ENCODE measurements at regions not wholly inside any gene's neighbourhood (a gene's known extent, or its start where the extent isn't known, plus 50 kb on each side); places are given as distances from the start of the nearest gene placed in this dataset.

DNA sequence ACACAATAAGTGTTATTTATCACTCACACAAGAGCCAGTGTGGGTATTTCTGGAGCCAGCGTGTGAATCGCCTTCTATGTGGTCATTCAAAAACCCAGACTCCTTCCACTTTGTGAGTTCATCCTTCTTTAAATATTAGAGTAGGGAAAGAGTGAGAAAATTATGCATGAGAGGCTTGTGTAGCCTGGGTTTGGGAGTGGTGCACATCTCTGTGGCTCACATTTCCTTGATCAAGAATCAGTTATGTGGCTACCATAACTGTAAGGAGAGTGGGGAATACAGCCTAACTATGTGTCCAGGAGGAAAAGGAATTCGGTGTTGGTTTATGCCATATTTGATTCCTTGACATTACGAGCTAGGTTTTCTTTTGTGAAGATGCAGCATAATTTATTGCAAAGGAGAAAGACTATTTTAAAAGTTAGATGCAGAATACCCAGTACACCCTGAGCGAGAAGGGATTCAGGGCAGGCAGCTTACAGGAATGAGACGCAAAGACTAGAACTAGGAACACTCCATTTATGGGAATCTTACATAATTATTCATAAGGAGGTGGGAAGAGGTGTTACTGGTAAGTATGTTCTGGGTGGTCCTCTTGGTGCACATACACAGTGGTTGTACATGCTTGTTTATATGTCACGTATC, 638.5 kb downstream of the COL12A1 start:
- H3K4me3 ChIP-seq (ENCODE audit: low read depth, low read length): no peak overlapping the region
- TF ChIP-seq, protein P1, sequence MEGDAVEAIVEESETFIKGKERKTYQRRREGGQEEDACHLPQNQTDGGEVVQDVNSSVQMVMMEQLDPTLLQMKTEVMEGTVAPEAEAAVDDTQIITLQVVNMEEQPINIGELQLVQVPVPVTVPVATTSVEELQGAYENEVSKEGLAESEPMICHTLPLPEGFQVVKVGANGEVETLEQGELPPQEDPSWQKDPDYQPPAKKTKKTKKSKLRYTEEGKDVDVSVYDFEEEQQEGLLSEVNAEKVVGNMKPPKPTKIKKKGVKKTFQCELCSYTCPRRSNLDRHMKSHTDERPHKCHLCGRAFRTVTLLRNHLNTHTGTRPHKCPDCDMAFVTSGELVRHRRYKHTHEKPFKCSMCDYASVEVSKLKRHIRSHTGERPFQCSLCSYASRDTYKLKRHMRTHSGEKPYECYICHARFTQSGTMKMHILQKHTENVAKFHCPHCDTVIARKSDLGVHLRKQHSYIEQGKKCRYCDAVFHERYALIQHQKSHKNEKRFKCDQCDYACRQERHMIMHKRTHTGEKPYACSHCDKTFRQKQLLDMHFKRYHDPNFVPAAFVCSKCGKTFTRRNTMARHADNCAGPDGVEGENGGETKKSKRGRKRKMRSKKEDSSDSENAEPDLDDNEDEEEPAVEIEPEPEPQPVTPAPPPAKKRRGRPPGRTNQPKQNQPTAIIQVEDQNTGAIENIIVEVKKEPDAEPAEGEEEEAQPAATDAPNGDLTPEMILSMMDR (IDR thresholded peaks at IDR 0.05; ENCODE audit: low read depth, low read length, missing control alignments): no peak
- DNase-seq (ENCODE audit: low read depth): no peak
- in situ Hi-C loops (cut with HindIII; ENCODE audit: low sequenced_read_pairs): loop anchor here (5.0 kb wide), 1 partner anchor 65 kb away; no protein-coding TSS in a partner anchor

DNA sequence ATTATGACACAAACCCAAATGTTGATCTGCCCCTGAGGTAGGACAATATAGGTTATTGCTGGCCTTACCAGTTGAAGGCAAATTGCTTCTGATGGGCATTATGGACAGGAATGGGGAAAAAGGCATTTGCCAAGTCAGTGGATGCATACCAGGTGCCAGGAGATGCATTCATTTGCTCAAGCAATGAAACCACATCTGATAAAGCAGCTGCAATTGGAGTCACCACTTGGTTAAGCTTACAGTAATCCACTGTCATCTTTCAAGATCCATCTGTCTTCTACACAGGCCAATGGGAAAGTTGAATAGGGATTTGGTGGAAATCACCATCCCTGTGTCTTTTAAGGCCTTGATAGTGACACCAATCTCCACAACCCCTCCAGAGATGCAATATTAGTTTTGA, 648.6 kb downstream of the COL12A1 start:
- no peak for DNase-seq (ENCODE audit: low read depth)
- TF ChIP-seq, protein P1 (IDR thresholded peaks at IDR 0.05; ENCODE audit: low read depth, low read length, missing control alignments): no peak
- in situ Hi-C loops (cut with HindIII; ENCODE audit: low sequenced_read_pairs): no loop called here
- no peak overlapping the region for H3K4me3 ChIP-seq (ENCODE audit: low read depth, low read length)

GRCh38 chr6:74554041-74554440, 651.8 kb downstream of the COL12A1 start:
- H3K4me3 ChIP-seq (ENCODE audit: low read depth, low read length): no peak overlapping the region
- TF ChIP-seq, protein P1 (IDR thresholded peaks at IDR 0.05; ENCODE audit: low read depth, low read length, missing control alignments): no peak
- in situ Hi-C loops (cut with HindIII; ENCODE audit: low sequenced_read_pairs): no loop called here
- no peak for DNase-seq (ENCODE audit: low read depth)

DNA sequence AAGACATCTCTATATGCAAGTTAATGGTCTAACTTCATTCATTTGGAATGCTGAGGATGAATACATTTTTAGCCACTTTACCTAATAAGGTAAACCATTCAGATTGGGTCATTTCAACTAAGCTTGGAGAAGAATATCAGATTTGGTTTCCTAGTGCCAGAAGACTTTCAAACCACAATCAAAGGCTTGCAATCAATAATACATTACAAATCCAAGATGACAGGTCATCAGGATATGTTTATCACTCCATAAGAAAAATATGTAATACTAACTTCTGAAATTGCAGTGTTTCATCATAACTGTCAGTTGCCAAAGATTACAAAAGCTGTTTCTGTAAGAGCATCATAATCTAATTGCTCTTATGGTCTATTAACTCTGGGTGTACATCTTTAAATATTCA, 654.0 kb downstream of the COL12A1 start:
- DNase-seq (ENCODE audit: low read depth): no peak
- in situ Hi-C loops (cut with HindIII; ENCODE audit: low sequenced_read_pairs): no loop called here
- TF ChIP-seq, protein P1 (IDR thresholded peaks at IDR 0.05; ENCODE audit: low read depth, low read length, missing control alignments): no peak
- H3K4me3 ChIP-seq (ENCODE audit: low read depth, low read length): no peak overlapping the region

DNA sequence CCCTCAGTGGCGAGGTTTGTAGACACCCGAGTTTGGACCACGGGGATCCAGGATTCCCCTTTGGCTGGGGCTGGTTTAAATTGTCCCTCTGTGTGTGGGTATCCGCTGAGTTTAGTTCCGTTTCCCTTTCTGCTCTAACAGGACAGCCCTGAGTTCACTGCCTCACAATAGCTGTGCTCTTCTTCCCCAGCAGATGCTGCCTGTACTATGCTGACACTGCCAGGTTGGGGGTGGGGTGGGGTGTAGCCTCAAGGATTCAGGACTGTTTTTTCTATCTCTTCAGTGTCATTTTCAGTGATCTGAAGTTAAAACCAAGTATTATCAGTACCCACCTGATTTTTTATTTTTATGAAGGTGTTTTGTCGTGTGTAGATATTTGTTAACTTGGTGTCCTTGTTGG, 655.0 kb downstream of the COL12A1 start:
- DNase-seq (ENCODE audit: low read depth): no peak
- in situ Hi-C loops (cut with HindIII; ENCODE audit: low sequenced_read_pairs): no loop called here
- no peak overlapping the region for H3K4me3 ChIP-seq (ENCODE audit: low read depth, low read length)
- TF ChIP-seq, protein P1 (IDR thresholded peaks at IDR 0.05; ENCODE audit: low read depth, low read length, missing control alignments): no peak

GRCh38 chr6:74549746-74550145, 656.1 kb downstream of the COL12A1 start:
- TF ChIP-seq, protein P1 (IDR thresholded peaks at IDR 0.05; ENCODE audit: low read depth, low read length, missing control alignments): no peak
- no peak overlapping the region for H3K4me3 ChIP-seq (ENCODE audit: low read depth, low read length)
- in situ Hi-C loops (cut with HindIII; ENCODE audit: low sequenced_read_pairs): no loop called here
- DNase-seq (ENCODE audit: low read depth): no peak
